Epithelial cell of esophagus (primary cell): ENCODE measurements at regions not wholly inside any gene's neighbourhood (a gene's known extent, or its start where the extent isn't known, plus 50 kb on each side); places are given as distances from the start of the nearest gene placed in this dataset.
A peak's percentile ranks its signal among the peaks of the same experiment; 100 is the strongest.

Experiments used
- DNase-seq: peaks from one replicate; pipeline ENCODE4 v3.0.0; 2010; ENCODE audit warnings: low read depth
- H3K4me3 ChIP-seq: 2 replicates; pipeline ENCODE4 v1.5.1; 2011; ENCODE audit warnings: mild to moderate bottlenecking, low read length, control low read depth
- CTCF ChIP-seq: IDR thresholded peaks from 2 replicates; pipeline ENCODE4 v1.5.1; 2011; ENCODE audit warnings: low read depth, mild to moderate bottlenecking, low read length, control low read depth, inconsistent platforms; ENCODE audit not compliant: insufficient read depth; ENCODE audit errors: missing control alignments

- DNase-seq = no peak
- no peak overlapping the region for H3K4me3 ChIP-seq
- TF ChIP-seq CTCF = no peak
Measured at GRCh38 chr4:68738036-68738435, 67.6 kb upstream of the UGT2B15 start.

- TF ChIP-seq CTCF = no peak
- no peak overlapping the region for H3K4me3 ChIP-seq
- no peak for DNase-seq
Measured at GRCh38 chr4:68744368-68744767, 71.4 kb upstream of the UGT2B10 start.

GRCh38 chr4:68748181-68748991 is 67.4 kb upstream of the UGT2B10 start:
- peak; percentile 82 for DNase-seq
- TF ChIP-seq CTCF = no peak
- no peak overlapping the region for H3K4me3 ChIP-seq

GRCh38 chr4:68750555-68750954 is 65.2 kb upstream of the UGT2B10 start:
- DNase-seq = no peak
- no peak for TF ChIP-seq CTCF
- H3K4me3 ChIP-seq = no peak overlapping the region

GRCh38 chr4:68751138-68751537 is 64.7 kb upstream of the UGT2B10 start:
- DNase-seq = no peak

GRCh38 chr4:68765876-68766275 is 49.9 kb upstream of the UGT2B10 start:
- DNase-seq = no peak
- no peak overlapping the region for H3K4me3 ChIP-seq
- no peak for TF ChIP-seq CTCF

More at GRCh38 chr4:68751138-68751537, 64.7 kb upstream of the UGT2B10 start:
- no peak overlapping the region for H3K4me3 ChIP-seq
- TF ChIP-seq CTCF = no peak
